K562 (cell line): ENCODE measurements at regions not wholly inside any gene's neighbourhood (a gene's known extent, or its start where the extent isn't known, plus 50 kb on each side); places are given as distances from the start of the nearest gene placed in this dataset.

Experiments used
- ATAC-seq: fragments of 200-7000 bp; cut with Tn5 transposase; 3 replicates; pipeline ENCODE4 v1.9.1; 2020; ENCODE audit warnings: moderate library complexity
- BruUV-seq: library from RNA; stranded (reverse); fragments of 400-500 nt; replicated peaks from 2 replicates; lab custom pipeline; 2021; lab: Mats Ljungman, UMichigan
- CTCF ChIA-PET: fragments of 300-600 bp; formaldehyde crosslinking; extraction: SDS; loops from one replicate; lab custom pipeline; 2021; ENCODE audit warnings: low intra/inter-chr PET ratio; lab: Yijun Ruan, JAX
- POLR2A ChIA-PET: fragments of 300-600, 350-650 bp; sonication (Branson Sonifier 250); formaldehyde crosslinking; extraction: SDS; loops from one replicate; lab custom pipeline; 2021; ENCODE audit warnings: antibody characterized with exemption, inconsistent platforms; lab: Yijun Ruan, JAX
- DNase-seq, 4 experiments: peaks; one replicate each; pipeline versions ENCODE4 v3.0.0 to v3.0.0-alpha.2; 2011 to 2018; ENCODE audit warnings: low spot score in 3 of 4, mixed read lengths in 3 of 4; ENCODE audit errors: extremely low read depth in 1 of 4
- FAIRE-seq: peaks from 2 replicates; lab custom pipeline; 2011; peaks lifted over from hg19 to GRCh38; lab: Jason Lieb, UNC
- H2AFZ ChIP-seq: 2 replicates; pipeline ENCODE4 v1.6.0; 2011; ENCODE audit warnings: low read depth, low read length, control low read depth, inconsistent platforms
- H3K27ac ChIP-seq: fragments of 200-600 bp; 3 replicates; pipeline ENCODE4 v1.8.0; 2011; ENCODE audit warnings: low read depth, mild to moderate bottlenecking, control low read depth, inconsistent platforms, low read length, moderate library complexity, mixed read lengths; ENCODE audit errors: extremely low read depth
- H3K27me3 ChIP-seq, 2 experiments: fragments of 300-600 bp in 1 of 2; 2 replicates in 1 of 2; 3 replicates in 1 of 2; pipeline versions ENCODE4 v1.6.0 to v1.8.0; 2011; ENCODE audit warnings: inconsistent platforms in 2 of 2, low read length in 2 of 2, mild to moderate bottlenecking in 1 of 2, mixed read lengths in 1 of 2, moderate library complexity in 1 of 2; ENCODE audit not compliant: control insufficient read depth in 2 of 2, insufficient read depth in 2 of 2
- H3K36me3 ChIP-seq: fragments of 300-600 bp; 3 replicates; pipeline ENCODE4 v1.8.0; 2011; ENCODE audit warnings: mild to moderate bottlenecking, low read length, inconsistent platforms; ENCODE audit not compliant: control insufficient read depth, insufficient read depth
- H3K4me1 ChIP-seq, 2 experiments: fragments of 200-600 bp in 1 of 2; replicated peaks in 1 of 2; 2 replicates in 1 of 2; 3 replicates in 1 of 2; pipeline versions ENCODE4 v1.5.1 to v1.8.0; 2011; ENCODE audit warnings: inconsistent platforms in 2 of 2, low read length in 2 of 2, mild to moderate bottlenecking in 1 of 2, mixed read lengths in 1 of 2, moderate library complexity in 1 of 2; ENCODE audit not compliant: control insufficient read depth in 2 of 2, insufficient read depth in 2 of 2
- H3K4me2 ChIP-seq: 2 replicates; pipeline ENCODE4 v1.6.1; 2011; ENCODE audit warnings: low read length, control low read depth, inconsistent platforms, mixed read lengths; ENCODE audit not compliant: insufficient read depth
- H3K4me3 ChIP-seq: fragments of 200-600 bp; sonication (generic), shearing (Covaris generic); 2 replicates; pipeline ENCODE4 v1.5.1; 2016; ENCODE audit warnings: control low read depth, inconsistent platforms
- H3K79me2 ChIP-seq: fragments of 200-600 bp; 3 replicates; pipeline ENCODE4 v1.8.0; 2011; ENCODE audit warnings: low read length, inconsistent platforms; ENCODE audit not compliant: control insufficient read depth, insufficient read depth
- H3K9ac ChIP-seq, 2 experiments: 2 replicates each; pipeline versions ENCODE4 v1.6.0 to v1.6.1; 2011; ENCODE audit warnings: low read depth in 2 of 2, low read length in 2 of 2, control low read depth in 1 of 2, inconsistent platforms in 1 of 2, mild to moderate bottlenecking in 1 of 2, mixed read lengths in 1 of 2; ENCODE audit not compliant: insufficient read depth in 1 of 2
- H3K9me1 ChIP-seq: one replicate; pipeline ENCODE4 v1.6.0; 2011; ENCODE audit warnings: inconsistent platforms, mild to moderate bottlenecking, low read length, moderate library complexity; ENCODE audit not compliant: control insufficient read depth, insufficient read depth
- H3K9me3 ChIP-seq: replicated peaks from 2 replicates; pipeline ENCODE4 v1.5.1; 2011; ENCODE audit warnings: low read depth, low read length, inconsistent platforms; ENCODE audit not compliant: control insufficient read depth, insufficient read depth
- H4K20me1 ChIP-seq: replicated peaks from 2 replicates; pipeline ENCODE4 v1.6.1; 2011; ENCODE audit warnings: low read length, inconsistent platforms, mixed read lengths; ENCODE audit not compliant: control insufficient read depth, insufficient read depth
- BRD4 ChIP-seq: fragments of 200-600 bp; sonication (generic); IDR thresholded peaks from 2 replicates; pipeline ENCODE4 v1.6.1; 2017; ENCODE audit warnings: inconsistent platforms
- CSDE1 ChIP-seq, 2 experiments: fragments of 450-650 bp; IDR thresholded peaks; 2 replicates each; pipeline ENCODE4 v1.6.1; 2016; ENCODE audit warnings: mild to moderate bottlenecking in 1 of 2
- ELF4 ChIP-seq: fragments of 450-650 bp; formaldehyde crosslinking; IDR thresholded peaks from 2 replicates; pipeline ENCODE4 v1.4.0; 2022; ENCODE audit warnings: missing genetic modification characterization
- EP400 ChIP-seq: fragments of 450-650 bp; IDR thresholded peaks from 2 replicates; pipeline ENCODE4 v1.6.1; 2017; ENCODE audit warnings: antibody characterized with exemption, mild to moderate bottlenecking, moderate library complexity
- MAFF ChIP-seq: IDR thresholded peaks from 2 replicates; pipeline ENCODE4 v1.6.1; 2012; ENCODE audit warnings: low read length, improper control_type of control experiment
- NFIC ChIP-seq: fragments of 450-650 bp; IDR thresholded peaks from 2 replicates; pipeline ENCODE4 v1.6.1; 2017; ENCODE audit warnings: mild to moderate bottlenecking, inconsistent platforms
- NR2C1 ChIP-seq, 2 experiments: fragments of 450-650 bp; IDR thresholded peaks; 2 replicates each; pipeline ENCODE4 v1.6.1; 2017; ENCODE audit warnings: mild to moderate bottlenecking in 2 of 2, antibody characterized with exemption in 1 of 2, inconsistent platforms in 1 of 2, missing compliant biosample characterization in 1 of 2, missing genetic modification characterization in 1 of 2
- NRF1 ChIP-seq, 2 experiments: fragments of 450-650 bp; IDR thresholded peaks in 1 of 2; conservative IDR thresholded peaks in 1 of 2; 2 replicates each; pipeline ENCODE4 v1.6.1; 2014; ENCODE audit warnings: mild to moderate bottlenecking in 2 of 2
- TOE1 ChIP-seq, 2 experiments: fragments of 450-650 bp in 1 of 2; sonication (generic) in 1 of 2; formaldehyde crosslinking in 1 of 2; IDR thresholded peaks; 2 replicates each; pipeline versions ENCODE4 v1.7.1 to v1.8.0; 2016 to 2022; ENCODE audit warnings: borderline replicate concordance in 2 of 2, mild to moderate bottlenecking in 2 of 2, antibody characterized with exemption in 1 of 2, inconsistent platforms in 1 of 2, low read depth in 1 of 2, missing genetic modification reagents in 1 of 2, moderate library complexity in 1 of 2
- ZBTB49 ChIP-seq: sonication (generic); formaldehyde crosslinking; IDR thresholded peaks from 2 replicates; pipeline ENCODE4 v1.8.0; 2022; ENCODE audit warnings: missing genetic modification reagents, mild to moderate bottlenecking, borderline replicate concordance
- ZNF133 ChIP-seq: fragments of 250-450 bp; sonication (Bioruptor Pico); IDR thresholded peaks from 2 replicates; pipeline ENCODE4 v1.4.0; 2020; ENCODE audit warnings: mild to moderate bottlenecking
- ZNF274 ChIP-seq: IDR thresholded peaks from 2 replicates; pipeline ENCODE4 v1.6.1; 2011; ENCODE audit warnings: low read depth, mild to moderate bottlenecking, low read length, moderate library complexity, borderline replicate concordance
- whole genome bisulfite sequencing: fragments of 100-300 bp; shearing (Covaris generic); methylation state at CpG from one replicate; pipeline ENCODE4 v1.1.6; 2016; ENCODE audit warnings: low coverage, mixed read lengths; ENCODE audit not compliant: insufficient coverage; ENCODE audit errors: missing lambda C conversion rate; 5-methylcytosine and 5-hydroxymethylcytosine counted together
- in situ Hi-C: fragments of 300-500 bp; cut with MboI; formaldehyde crosslinking; loops from 4 replicates; pipeline ENCODE4 v1.15.0; 2018; ENCODE audit warnings: inconsistent platforms, mixed read lengths
- intact Hi-C: fragments of 100-400 bp; cut with micrococcal nuclease; formaldehyde crosslinking; loops from 2 replicates; pipeline ENCODE4 v1.14.2; 2022
- TF ChIP-seq, protein P1 (sequence below): sonication (generic); formaldehyde crosslinking; IDR thresholded peaks from 2 replicates; pipeline ENCODE4 v1.8.1; 2023; ENCODE audit warnings: mild to moderate bottlenecking, missing genetic modification reagents
- TF ChIP-seq, protein P2 (sequence below), 2 experiments: fragments of 450-650 bp; IDR thresholded peaks; 2 replicates each; pipeline ENCODE4 v1.6.1; 2018; ENCODE audit warnings: mild to moderate bottlenecking in 2 of 2, low read depth in 1 of 2; ENCODE audit not compliant: partially characterized antibody in 2 of 2

GRCh38 chr18:78151234-78151633 lies 828.4 kb upstream of the SALL3 start:
- H3K9me1 ChIP-seq, result no peaks in the 10 kb centered on the region
- H3K27me3 ChIP-seq, result peaks cover 0 to 12% of the 10 kb centered on the region in 2 experiments; a peak in 2 of 5 replicates
- in situ Hi-C loops, result no loop called here
- H4K20me1 ChIP-seq, result no peaks in the 10 kb centered on the region
- H3K9me3 ChIP-seq, result no peaks in the 10 kb centered on the region
- ChIA-PET POLR2A (interaction anchor here (0.5 kb wide), 1 partner anchor 29 kb away, joined by 4 read pairs; no protein-coding TSS in a partner anchor), CTCF (no interaction called here)
- H3K79me2 ChIP-seq, result no peaks in the 10 kb centered on the region
- no peak for ATAC-seq
- FAIRE-seq, result no peak
- WGBS, result 0% methylated on average over 7 of the region's 9 CpGs
- BruUV-seq, result no TSS peak
- intact Hi-C loops, result no loop called here
- H3K4me2 ChIP-seq, result no peak overlapping the region
- no peak overlapping the region for H3K4me3 ChIP-seq
- H3K4me1 ChIP-seq, result no peaks in the 10 kb centered on the region
- H2AFZ ChIP-seq, result no peak overlapping the region
- H3K27ac ChIP-seq, result no peak overlapping the region
- no peak for DNase-seq
- no peak overlapping the region for H3K9ac ChIP-seq
- no peaks in the 10 kb centered on the region for H3K36me3 ChIP-seq
- TF ChIP-seq NRF1 (conservative IDR thresholded peaks at IDR 0.05 in 1 of 2, IDR thresholded peaks at IDR 0.05 in 1 of 2) (no peak), ELF4 (CRISPR knock-in tag) (no peak), NR2C1 (IDR thresholded peaks at IDR 0.05) (no peak), NR2C1 (tag; IDR thresholded peaks at IDR 0.05) (no peak), ZBTB49 (no peak), ZNF274 (no peak), NFIC (no peak), ZNF133 (CRISPR knock-in tag) (no peak), CSDE1 (IDR thresholded peaks at IDR 0.05) (no peak), BRD4 (no peak), TOE1 (IDR thresholded peaks at IDR 0.05; ENCODE audit: borderline replicate concordance) (no peak), TOE1 (CRISPR knock-in tag; IDR thresholded peaks at IDR 0.05; ENCODE audit: borderline replicate concordance, low read depth) (no peak), EP400 (no peak), MAFF (no peak)
- TF ChIP-seq, protein P1, sequence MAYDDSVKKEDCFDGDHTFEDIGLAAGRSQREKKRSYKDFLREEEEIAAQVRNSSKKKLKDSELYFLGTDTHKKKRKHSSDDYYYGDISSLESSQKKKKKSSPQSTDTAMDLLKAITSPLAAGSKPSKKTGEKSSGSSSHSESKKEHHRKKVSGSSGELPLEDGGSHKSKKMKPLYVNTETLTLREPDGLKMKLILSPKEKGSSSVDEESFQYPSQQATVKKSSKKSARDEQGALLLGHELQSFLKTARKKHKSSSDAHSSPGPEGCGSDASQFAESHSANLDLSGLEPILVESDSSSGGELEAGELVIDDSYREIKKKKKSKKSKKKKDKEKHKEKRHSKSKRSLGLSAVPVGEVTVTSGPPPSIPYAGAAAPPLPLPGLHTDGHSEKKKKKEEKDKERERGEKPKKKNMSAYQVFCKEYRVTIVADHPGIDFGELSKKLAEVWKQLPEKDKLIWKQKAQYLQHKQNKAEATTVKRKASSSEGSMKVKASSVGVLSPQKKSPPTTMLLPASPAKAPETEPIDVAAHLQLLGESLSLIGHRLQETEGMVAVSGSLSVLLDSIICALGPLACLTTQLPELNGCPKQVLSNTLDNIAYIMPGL (CRISPR knock-in tag), result no peak
- TF ChIP-seq, protein P2, sequence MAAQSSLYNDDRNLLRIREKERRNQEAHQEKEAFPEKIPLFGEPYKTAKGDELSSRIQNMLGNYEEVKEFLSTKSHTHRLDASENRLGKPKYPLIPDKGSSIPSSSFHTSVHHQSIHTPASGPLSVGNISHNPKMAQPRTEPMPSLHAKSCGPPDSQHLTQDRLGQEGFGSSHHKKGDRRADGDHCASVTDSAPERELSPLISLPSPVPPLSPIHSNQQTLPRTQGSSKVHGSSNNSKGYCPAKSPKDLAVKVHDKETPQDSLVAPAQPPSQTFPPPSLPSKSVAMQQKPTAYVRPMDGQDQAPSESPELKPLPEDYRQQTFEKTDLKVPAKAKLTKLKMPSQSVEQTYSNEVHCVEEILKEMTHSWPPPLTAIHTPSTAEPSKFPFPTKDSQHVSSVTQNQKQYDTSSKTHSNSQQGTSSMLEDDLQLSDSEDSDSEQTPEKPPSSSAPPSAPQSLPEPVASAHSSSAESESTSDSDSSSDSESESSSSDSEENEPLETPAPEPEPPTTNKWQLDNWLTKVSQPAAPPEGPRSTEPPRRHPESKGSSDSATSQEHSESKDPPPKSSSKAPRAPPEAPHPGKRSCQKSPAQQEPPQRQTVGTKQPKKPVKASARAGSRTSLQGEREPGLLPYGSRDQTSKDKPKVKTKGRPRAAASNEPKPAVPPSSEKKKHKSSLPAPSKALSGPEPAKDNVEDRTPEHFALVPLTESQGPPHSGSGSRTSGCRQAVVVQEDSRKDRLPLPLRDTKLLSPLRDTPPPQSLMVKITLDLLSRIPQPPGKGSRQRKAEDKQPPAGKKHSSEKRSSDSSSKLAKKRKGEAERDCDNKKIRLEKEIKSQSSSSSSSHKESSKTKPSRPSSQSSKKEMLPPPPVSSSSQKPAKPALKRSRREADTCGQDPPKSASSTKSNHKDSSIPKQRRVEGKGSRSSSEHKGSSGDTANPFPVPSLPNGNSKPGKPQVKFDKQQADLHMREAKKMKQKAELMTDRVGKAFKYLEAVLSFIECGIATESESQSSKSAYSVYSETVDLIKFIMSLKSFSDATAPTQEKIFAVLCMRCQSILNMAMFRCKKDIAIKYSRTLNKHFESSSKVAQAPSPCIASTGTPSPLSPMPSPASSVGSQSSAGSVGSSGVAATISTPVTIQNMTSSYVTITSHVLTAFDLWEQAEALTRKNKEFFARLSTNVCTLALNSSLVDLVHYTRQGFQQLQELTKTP (IDR thresholded peaks at IDR 0.05; ENCODE audit: low read depth in 1 of 2, partially characterized antibody in 2 of 2), result no peak
